ENCODE measurements at regions not wholly inside any gene's neighbourhood (a gene's known extent, or its start where the extent isn't known, plus 50 kb on each side); places are given as distances from the start of the nearest gene placed in this dataset.
"Not testable (repeated sequence)": the region's sequence is repeated elsewhere in the genome, so short reads cannot be mapped to it uniquely, and the experiment has no call there.

- no peak for DNase-seq
Measured at GRCh38 chr9:129428864-129429577, 191.9 kb downstream of the C9orf50 start.

DNA sequence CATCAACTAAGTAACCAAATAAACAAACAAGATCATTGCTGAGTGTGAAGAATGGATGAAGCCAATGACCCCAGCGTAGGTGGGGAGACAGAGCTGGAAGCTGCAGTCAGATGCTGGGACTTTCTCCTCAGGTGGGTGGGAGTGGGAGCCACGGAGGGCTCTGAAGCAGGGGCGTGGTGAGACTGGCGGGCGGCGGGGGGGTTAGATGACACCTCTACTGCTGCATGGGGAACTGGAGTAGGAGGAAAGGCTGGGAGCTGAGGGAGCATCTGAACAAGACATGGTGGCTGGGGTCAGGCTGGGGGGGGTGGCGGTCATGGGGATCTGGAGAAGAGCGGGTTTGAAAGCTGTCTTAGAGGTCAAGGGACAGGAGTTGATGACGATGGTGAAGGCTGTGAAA lies 193.8 kb downstream of the C9orf50 start:
- no peak for DNase-seq

- DNase-seq, result not testable (repeated sequence)
Measured at GRCh38 chr9:129423755-129424154, 197.1 kb downstream of the C9orf50 start.

- no peak for DNase-seq
Measured at GRCh38 chr9:129423216-129423615, 197.7 kb downstream of the C9orf50 start.

DNA sequence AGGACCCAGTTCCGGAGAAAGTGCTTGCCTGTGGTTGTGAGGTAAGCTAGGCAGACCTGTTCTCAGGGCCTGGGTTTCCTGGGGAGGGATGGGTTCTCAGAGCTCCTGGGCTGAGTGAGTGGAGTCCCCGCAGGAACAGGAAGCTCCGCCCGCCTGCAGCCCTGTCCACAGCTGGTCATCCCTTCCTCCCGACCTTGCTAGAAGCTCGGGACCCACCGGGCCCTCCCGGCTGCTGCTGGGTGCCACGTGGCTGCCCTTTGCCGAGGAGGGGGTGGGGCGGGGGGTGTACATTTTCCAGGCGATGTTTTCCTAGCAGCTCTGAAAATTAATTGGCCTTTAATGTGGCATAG lies 198.1 kb downstream of the C9orf50 start:
- DNase-seq, result no peak

- no peak for DNase-seq
Measured at GRCh38 chr9:129422032-129422842, 198.7 kb downstream of the C9orf50 start.

- DNase-seq, result no peak
Measured at GRCh38 chr9:129421371-129421770, 199.5 kb downstream of the C9orf50 start.

- no peak for DNase-seq
Measured at GRCh38 chr9:129420721-129421120, 200.2 kb downstream of the C9orf50 start.

DNA sequence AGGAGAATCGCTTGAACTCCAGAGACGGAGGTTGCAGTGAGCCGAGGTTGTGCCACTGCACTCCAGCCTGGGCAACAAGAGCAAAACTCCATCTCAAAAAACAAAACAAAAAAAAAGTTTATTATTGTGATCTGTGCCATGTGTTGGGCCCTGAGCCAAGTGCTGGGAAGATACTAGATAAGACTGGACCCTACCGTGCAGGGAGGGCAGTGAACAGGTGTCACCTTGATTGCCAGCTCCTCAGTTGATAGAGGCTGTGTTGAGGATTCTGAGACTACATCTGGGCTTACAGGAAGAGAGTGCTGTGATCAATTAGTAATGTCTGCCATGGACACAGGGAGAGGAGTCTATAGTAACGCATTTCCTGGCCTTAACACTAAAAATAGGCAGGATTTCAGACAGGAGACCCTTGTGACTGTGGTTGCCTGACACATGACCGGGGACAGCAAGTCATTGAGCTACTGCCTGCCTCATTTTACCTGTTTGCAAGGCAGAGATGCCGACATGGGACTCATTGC lies 201.5 kb downstream of the C9orf50 start:
- no peak for DNase-seq

GRCh38 chr9:129418451-129418850 lies 202.4 kb downstream of the C9orf50 start:
- DNase-seq, result no peak

- no peak for DNase-seq
Measured at GRCh38 chr9:129416821-129417539, 203.9 kb downstream of the C9orf50 start.

- DNase-seq, result no peak
Measured at GRCh38 chr9:129415942-129416651, 204.8 kb downstream of the C9orf50 start.

GRCh38 chr9:129414993-129415941 lies 205.6 kb downstream of the C9orf50 start:
- no peak for DNase-seq

- DNase-seq, result peak; percentile 36
Measured at GRCh38 chr9:129414377-129414992, 206.4 kb downstream of the C9orf50 start.

DNA sequence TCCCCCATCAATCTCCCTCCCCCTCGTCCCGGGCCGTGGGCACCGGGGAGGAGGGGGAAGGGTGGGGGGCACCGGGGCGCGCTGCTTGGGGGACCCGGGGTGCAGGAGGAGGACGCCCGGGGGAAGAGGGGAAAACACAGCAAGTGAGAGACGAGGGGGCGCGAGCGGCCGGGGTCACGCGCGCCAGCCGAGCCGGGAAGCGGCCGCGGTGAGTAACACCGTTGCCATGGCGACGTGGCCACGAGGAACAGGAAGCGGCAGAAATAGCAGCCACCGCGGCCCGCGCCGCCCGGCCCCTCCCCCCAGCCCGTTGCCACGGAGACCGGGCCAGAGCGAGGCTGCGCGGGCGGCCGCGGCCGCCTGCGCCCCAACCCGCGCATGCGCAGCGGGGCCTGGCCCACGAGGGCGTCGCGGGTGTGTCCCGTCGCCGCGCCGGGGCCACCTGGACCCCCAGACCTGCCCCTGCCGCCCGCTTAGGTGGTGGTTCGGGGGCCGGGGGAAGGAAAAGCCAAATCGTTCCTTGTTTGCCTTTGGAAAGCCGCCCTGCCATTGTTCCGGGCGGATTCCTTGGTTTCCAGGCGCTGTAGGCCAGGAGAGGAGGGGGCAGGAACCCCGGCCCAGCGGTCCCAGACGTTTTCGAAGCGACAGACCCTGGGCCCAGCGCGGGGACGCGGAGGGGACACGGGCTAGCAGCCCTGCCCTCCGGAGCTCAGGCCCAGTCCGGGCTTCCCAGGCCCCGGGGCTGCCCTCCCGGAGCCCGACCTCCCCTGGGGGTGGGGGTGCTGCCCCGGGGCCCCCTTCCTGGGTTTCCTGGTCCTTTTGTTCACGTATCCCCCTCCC lies 207.1 kb downstream of the C9orf50 start:
- peak; percentile 99 for DNase-seq

- no peak for DNase-seq
Measured at GRCh38 chr9:129412814-129413536, 207.9 kb downstream of the C9orf50 start.

- DNase-seq, result not testable (repeated sequence)
Measured at GRCh38 chr9:129412176-129412813, 208.6 kb downstream of the C9orf50 start.

GRCh38 chr9:129411501-129412175 lies 209.3 kb downstream of the C9orf50 start:
- DNase-seq, result no peak
